HG02759 (cell line): ENCODE measurements at regions not wholly inside any gene's neighbourhood (a gene's known extent, or its start where the extent isn't known, plus 50 kb on each side); places are given as distances from the start of the nearest gene placed in this dataset.
"Not testable (repeated sequence)": the region's sequence is repeated elsewhere in the genome, so short reads cannot be mapped to it uniquely, and the experiment has no call there.

Experiments
- ATAC-seq: cut with Tn5 transposase; IDR thresholded peaks from one replicate; pipeline ENCODE4 v1.9.1; 2021; ENCODE audit warnings: mild to moderate bottlenecking, moderate library complexity; ENCODE audit not compliant: unreplicated experiment

GRCh38 chr5:18749763-18750162 lies 1115.5 kb downstream of the TAF11L14 start:
- peak; percentile 24 for ATAC-seq

GRCh38 chr5:18752317-18752716 lies 1118.1 kb downstream of the TAF11L14 start:
- no peak for ATAC-seq

GRCh38 chr5:18754201-18754600 lies 1119.9 kb downstream of the TAF11L14 start:
- no peak for ATAC-seq

- peak; percentile 74 for ATAC-seq
Measured at GRCh38 chr5:18761801-18762200, 1127.5 kb downstream of the TAF11L14 start.

DNA sequence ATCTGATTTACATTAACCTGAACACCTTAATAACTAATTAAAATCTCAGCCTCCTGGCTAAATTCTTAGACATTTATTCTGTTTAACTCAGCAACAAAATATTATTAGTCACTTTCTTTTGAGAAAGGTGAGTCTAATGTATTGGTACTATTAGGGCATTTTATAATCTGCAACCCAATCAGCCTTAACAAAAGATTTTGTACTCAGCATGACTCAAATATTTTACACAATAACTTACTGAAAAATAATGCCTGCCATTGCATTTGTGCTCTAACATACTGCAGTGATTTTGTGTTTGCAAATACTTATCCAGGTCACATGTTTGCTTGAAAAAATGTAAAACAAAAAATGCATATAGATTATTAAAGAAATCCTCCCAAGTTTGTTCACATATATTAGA lies 1129.9 kb downstream of the TAF11L14 start:
- no peak for ATAC-seq

DNA sequence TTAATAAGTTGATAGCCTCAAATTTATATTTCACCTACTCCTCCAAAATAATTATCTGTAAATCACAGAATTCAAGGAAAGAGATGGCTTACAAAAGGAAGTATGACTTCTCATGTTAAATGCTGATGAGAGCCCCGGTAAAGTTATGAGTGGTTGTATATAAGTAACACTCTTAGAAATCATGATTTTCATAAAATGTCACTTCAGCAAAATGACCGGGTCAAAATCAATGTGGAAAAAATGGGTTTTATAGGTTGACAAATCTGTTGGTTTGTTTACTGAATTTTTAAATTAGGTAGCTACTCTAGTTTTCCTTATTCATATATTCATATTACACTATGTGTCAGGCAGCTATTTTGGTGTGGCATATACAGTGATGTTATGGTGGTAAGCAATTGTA lies 1131.0 kb downstream of the TAF11L14 start:
- no peak for ATAC-seq

DNA sequence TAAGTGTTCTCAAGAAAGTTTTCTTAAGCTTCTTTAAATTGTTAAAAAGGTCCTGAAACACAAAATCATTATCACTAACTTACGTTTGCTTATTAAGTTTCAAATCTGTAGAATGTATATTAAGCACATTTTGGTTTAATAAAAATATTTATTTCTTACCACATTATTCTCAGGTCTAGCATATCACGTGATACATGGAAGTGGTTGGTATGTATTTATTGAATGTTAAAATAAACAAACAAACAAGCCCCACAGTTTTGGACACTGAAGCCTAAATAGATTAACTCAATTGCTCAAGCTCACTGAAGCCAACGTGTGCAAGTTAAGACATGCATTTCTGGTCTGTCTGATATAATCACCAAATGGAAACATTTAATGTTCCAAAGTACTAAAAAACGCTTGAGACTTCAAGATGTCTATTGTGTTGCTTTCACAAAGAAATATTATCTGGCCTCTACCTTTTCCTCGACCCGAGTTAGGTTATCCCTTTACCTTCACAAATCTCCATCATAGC lies 1136.9 kb downstream of the TAF11L14 start:
- ATAC-seq, result no peak

DNA sequence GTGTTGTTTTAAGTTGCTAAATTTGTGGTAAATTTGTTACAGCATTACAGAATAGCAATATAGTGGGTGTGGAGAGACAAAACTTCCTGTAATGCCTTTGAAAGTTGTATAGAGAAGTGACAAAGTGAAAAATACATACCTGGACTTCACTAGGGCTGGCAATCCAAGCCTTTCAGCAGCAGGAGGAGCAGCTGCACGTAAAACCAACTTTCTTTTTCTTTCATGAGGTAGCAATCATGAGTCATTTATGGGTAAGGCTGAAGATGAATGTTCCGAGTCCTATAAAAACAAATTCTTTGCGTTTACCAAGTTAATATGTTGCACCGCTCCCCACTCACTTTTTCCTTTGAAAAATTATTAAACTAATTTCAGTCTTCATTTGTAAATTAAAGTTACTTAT lies 1138.2 kb downstream of the TAF11L14 start:
- no peak for ATAC-seq

DNA sequence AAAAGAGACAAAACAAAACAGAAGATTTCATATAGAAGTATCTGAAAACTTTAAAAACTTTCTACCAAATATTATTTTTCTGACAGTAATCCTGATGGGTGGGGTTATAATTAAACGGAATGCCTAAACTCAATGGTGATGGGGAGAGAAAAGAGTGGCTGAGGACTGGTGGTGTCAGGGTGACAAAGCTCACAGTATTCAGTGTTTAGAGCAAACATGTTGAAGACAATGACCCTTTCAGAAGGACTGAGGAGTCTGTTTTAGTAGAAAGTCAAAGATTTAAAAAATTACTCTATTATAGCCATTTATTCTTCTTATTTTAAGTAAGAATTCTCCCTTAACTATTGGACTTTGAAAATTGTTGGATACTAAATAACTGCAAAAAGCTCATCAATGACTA lies 1144.0 kb downstream of the TAF11L14 start:
- ATAC-seq, result no peak

GRCh38 chr5:18789218-18789998 lies 1155.1 kb downstream of the TAF11L14 start:
- ATAC-seq, result no peak

- no peak for ATAC-seq
Measured at GRCh38 chr5:18792145-18792544, 1157.9 kb downstream of the TAF11L14 start.

DNA sequence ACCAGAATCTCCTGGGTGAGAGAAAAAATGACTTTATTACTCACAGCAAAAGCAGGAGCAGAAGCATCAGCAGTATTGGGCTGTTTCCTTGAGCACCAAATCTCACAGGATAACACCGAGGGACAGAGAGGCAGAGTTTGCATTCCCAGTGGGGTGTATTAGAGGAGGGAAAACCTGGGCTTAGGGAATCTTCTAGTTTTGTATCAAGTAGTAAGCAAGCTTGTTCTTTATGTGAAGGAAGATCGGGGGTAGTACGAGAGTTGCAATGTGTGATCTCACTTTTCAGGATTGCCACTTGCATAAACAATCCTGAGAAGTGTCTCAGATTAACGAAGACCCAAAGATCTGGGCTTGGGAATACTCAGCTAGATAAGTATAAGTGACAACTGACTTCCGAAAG lies 1163.0 kb downstream of the TAF11L14 start:
- ATAC-seq, result no peak

DNA sequence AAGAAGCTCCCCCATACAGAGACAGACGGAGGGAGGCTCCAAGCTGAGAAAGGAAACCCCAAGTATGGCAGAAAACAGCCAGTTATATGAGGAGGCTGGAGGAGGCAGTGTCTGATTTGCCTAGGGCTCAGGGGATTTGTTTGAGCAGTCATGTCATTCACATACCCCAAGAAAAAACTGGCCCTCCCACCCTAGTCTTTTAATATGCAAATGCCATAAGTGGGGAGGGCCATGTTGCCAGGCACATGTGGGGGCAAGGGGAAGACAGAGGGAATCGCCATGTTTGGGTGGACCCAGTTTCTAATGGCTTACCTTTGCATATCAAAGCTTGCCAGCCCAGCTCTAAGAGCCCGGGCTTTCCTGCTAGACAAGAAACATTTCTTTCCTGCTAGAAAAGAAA lies 1163.8 kb downstream of the TAF11L14 start:
- ATAC-seq, result no peak

DNA sequence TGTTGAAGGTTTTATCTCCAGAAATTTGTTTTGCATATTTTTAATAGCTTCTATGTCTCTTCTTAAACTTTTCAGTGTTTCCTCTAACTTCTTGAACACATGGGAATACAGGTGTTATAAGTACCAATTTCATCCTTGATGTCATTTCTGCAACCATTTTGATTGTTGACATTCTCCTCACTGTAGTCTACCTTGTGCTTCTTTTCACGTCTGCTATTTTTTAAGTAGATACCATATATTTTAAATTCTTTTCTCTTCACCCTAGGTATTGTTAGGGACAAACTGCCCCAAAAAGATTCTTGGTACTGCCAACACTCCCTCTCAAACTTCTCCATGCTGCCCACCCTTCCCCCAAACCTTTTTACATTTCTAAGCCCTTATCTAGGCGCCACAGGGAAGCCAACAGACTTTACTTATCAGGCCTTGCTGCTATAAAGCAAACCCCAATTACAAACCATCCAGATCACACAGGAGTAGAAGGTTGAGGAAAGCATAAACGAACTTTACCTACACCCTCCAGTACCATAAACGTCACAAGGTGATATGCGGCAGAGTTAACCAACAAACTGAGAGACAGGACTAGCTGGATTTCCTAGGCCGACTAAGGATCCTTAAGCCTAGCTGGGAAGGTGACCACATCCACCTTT lies 1165.3 kb downstream of the TAF11L14 start:
- ATAC-seq, result no peak

DNA sequence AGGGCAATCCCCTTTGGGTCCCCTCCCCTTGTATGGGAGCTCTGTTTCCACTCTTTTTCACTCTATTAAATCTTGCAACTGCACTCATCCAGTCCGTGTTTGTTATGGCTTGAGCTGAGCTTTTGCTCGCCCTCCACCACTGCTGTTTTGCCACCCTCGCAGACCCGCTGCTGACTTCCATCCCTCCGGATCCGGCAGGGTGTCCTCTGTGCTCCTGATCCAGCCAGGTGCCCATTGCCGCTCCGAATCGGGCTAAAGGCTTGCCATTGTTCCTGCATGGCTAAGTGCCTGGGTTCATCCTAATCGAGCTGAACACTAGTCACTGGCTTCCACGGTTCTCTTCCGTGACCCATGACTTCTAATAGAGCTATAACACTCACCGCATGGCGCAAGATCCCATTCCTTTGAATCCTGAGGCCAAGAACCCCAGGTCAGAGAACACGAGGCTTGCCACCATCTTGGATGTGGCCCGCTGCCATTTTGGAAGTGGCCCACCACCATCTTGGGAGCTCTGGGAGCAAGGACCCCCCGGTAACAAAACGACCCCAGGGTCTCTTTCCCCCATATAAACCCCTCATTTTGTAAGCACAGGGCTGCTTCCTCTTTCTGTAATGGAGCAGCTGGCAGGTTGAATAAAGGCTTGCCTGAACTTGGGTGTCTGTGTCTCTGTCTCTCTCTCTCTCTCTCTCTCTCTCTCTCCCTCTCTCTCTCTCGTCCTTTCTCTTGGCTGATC lies 1166.2 kb downstream of the TAF11L14 start:
- no peak for ATAC-seq

DNA sequence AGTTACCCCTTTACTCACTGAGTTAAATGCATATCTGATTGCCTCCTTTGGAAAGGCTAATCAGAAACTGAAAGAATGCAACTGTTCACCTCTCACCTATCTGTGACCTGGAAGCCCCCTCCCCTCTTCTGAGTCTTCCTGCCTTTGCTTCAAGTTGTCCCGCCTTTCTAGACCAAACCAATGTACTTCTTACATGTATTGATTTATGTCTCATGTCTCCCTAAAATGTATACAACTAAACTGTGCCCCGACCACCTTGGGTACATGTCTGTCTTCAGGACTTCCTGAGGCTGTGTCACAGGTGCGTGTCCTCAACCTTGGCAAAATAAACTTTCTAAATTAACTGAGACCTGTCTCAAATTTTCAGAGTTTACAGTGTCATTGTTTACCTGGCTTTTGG lies 1167.2 kb downstream of the TAF11L14 start:
- ATAC-seq, result not testable (repeated sequence)

DNA sequence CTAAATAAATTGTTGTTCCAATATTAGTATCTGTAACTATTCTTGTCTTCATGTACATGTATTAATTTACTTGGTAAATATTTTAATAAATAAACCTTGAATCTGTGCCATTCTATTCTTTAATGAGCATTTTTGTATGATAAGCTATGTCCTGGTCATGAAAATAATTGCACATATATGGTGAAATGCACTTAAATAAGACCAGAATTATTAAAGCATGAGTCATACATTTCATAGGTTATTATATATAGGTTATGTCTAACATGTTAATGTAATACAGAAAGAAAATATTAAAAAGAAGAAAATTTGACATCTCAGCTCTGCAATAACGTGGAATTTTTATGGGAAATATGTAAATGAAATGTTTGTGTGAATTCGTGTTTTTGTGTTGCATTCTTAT lies 1168.1 kb downstream of the TAF11L14 start:
- ATAC-seq, result no peak

DNA sequence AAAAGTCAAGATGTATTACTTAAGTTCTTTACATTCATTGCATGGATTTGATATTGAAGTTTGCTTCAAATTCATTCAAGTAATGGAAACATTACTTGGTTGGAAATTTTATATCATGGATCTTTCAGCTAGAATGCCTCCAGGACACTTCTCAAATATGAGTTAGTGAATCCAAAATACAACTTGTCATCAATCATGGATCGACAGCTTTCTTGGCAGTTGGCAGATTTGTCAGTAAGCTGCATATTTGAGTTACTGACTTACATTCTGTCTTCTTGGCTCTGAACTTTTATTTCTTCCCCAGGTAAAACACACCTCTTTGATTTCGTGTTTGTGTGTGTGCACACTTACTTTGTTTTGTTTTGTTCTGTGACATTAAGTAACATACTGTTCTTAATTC lies 1171.1 kb downstream of the TAF11L14 start:
- ATAC-seq, result no peak

- no peak for ATAC-seq
Measured at GRCh38 chr5:18807256-18808149, 1173.2 kb downstream of the TAF11L14 start.

DNA sequence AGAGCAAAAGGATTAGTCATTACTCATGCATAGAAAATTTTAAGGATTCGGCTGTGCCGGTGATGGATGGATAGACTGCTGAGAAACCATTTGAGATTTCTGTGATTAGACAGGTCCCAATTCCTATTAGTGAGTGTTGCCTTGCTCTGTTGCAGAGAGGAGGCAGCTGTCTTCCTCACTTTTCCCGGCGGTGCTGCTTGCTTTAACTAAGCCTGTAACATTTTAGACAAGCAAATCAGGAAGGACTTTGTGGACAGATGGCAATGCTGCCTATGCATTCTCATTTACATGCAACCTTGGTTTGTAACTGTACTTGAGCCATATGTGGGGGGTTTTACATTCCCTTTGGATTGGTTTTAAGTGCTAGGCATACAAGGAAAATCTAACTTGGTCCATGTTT lies 1176.3 kb downstream of the CDH18 start:
- no peak for ATAC-seq

- ATAC-seq, result no peak
Measured at GRCh38 chr5:18828351-18828750, 1159.6 kb downstream of the CDH18 start.
